Left ventricle myocardium inferior (tissue), 1 donor: ENCODE measurements at regions not wholly inside any gene's neighbourhood (a gene's known extent, or its start where the extent isn't known, plus 50 kb on each side); places are given as distances from the start of the nearest gene placed in this dataset.

Source experiments
- DNase-seq: peaks from one replicate; pipeline ENCODE4 v3.0.0-alpha.2; 2020
- H3K27ac ChIP-seq: fragments of 200-600 bp; replicated peaks from 2 replicates; pipeline ENCODE4 v1.8.0; 2021
- H3K27me3 ChIP-seq: fragments of 200-600 bp; 2 replicates; pipeline ENCODE4 v1.8.0; 2021; ENCODE audit warnings: low read depth
- H3K36me3 ChIP-seq: fragments of 200-600 bp; 2 replicates; pipeline ENCODE4 v1.8.0; 2021
- H3K4me1 ChIP-seq: fragments of 200-600 bp; 2 replicates; pipeline ENCODE4 v1.8.0; 2021
- H3K4me3 ChIP-seq: fragments of 200-600 bp; 2 replicates; pipeline ENCODE4 v1.8.0; 2021; ENCODE audit warnings: mild to moderate bottlenecking, moderate library complexity
- H3K9me3 ChIP-seq: fragments of 200-600 bp; replicated peaks from 2 replicates; pipeline ENCODE4 v1.8.0; 2021
- intact Hi-C: fragments of 100-400 bp; cut with micrococcal nuclease; formaldehyde crosslinking; loops from one replicate; pipeline ENCODE4 v1.11.0; 2022
- TF ChIP-seq, protein P1 (sequence below): fragments of 200-600 bp; IDR thresholded peaks from 2 replicates; pipeline ENCODE4 v1.8.0; 2021; ENCODE audit warnings: antibody characterized with exemption, mild to moderate bottlenecking, borderline replicate concordance
- donor health status: DM: no; HTN: yes; CAD: no; lungs with severe emphysema.

DNA sequence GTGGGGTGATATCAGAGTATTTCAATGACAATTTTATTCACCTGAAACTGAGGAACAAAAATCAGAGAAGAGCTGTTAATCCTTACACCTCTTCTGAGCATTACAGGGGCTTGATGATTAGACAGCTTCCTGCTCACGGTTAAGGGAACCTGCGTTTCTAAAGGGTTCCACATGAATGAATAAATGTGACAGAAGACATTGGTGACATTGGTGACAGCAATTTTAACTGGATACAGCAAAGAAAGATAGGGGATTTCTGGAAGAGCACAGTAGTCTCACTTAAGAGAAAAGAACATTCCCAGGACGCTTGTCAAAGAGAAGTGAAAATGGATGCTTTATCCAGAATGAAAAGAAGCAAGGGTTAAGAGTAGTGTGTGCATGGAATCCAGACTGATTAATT, 235.9 kb upstream of the CNTN3 start:
- intact Hi-C loops = no loop called here
- H3K9me3 ChIP-seq = no peaks in the 10 kb centered on the region
- TF ChIP-seq, protein P1, sequence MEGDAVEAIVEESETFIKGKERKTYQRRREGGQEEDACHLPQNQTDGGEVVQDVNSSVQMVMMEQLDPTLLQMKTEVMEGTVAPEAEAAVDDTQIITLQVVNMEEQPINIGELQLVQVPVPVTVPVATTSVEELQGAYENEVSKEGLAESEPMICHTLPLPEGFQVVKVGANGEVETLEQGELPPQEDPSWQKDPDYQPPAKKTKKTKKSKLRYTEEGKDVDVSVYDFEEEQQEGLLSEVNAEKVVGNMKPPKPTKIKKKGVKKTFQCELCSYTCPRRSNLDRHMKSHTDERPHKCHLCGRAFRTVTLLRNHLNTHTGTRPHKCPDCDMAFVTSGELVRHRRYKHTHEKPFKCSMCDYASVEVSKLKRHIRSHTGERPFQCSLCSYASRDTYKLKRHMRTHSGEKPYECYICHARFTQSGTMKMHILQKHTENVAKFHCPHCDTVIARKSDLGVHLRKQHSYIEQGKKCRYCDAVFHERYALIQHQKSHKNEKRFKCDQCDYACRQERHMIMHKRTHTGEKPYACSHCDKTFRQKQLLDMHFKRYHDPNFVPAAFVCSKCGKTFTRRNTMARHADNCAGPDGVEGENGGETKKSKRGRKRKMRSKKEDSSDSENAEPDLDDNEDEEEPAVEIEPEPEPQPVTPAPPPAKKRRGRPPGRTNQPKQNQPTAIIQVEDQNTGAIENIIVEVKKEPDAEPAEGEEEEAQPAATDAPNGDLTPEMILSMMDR = no peak
- no peaks in the 10 kb centered on the region for H3K27me3 ChIP-seq
- no peaks in the 10 kb centered on the region for H3K4me1 ChIP-seq
- H3K4me3 ChIP-seq = no peak overlapping the region
- DNase-seq = no peak
- H3K27ac ChIP-seq = no peak overlapping the region
- H3K36me3 ChIP-seq = no peaks in the 10 kb centered on the region

- intact Hi-C loops = no loop called here
- no peak for DNase-seq
- no peaks in the 10 kb centered on the region for H3K4me1 ChIP-seq
- TF ChIP-seq, protein P1 = no peak
- H3K9me3 ChIP-seq = no peaks in the 10 kb centered on the region
- H3K4me3 ChIP-seq = no peak overlapping the region
- H3K27ac ChIP-seq = no peak overlapping the region
- H3K27me3 ChIP-seq = no peaks in the 10 kb centered on the region
- no peaks in the 10 kb centered on the region for H3K36me3 ChIP-seq
Measured at GRCh38 chr3:74847093-74847492, 232.6 kb upstream of the CNTN3 start.

GRCh38 chr3:74845081-74845480, 230.6 kb upstream of the CNTN3 start:
- TF ChIP-seq, protein P1 = no peak
- DNase-seq = no peak
- intact Hi-C loops = no loop called here
- H3K27ac ChIP-seq = no peak overlapping the region
- H3K4me3 ChIP-seq = no peak overlapping the region
- H3K27me3 ChIP-seq = no peaks in the 10 kb centered on the region
- no peaks in the 10 kb centered on the region for H3K4me1 ChIP-seq
- H3K36me3 ChIP-seq = no peaks in the 10 kb centered on the region
- H3K9me3 ChIP-seq = no peaks in the 10 kb centered on the region

GRCh38 chr3:74844428-74844827, 230.0 kb upstream of the CNTN3 start:
- intact Hi-C loops = no loop called here
- TF ChIP-seq, protein P1 = no peak
- DNase-seq = no peak
- Histone ChIP-seq H3K4me1 (no peaks in the 10 kb centered on the region), H3K27ac (no peak overlapping the region), H3K36me3 (no peaks in the 10 kb centered on the region), H3K27me3 (no peaks in the 10 kb centered on the region), H3K4me3 (no peak overlapping the region), H3K9me3 (no peaks in the 10 kb centered on the region)

- no peaks in the 10 kb centered on the region for H3K27me3 ChIP-seq
- H3K36me3 ChIP-seq = no peaks in the 10 kb centered on the region
- TF ChIP-seq, protein P1 = no peak
- no peaks in the 10 kb centered on the region for H3K4me1 ChIP-seq
- DNase-seq = no peak
- no peaks in the 10 kb centered on the region for H3K9me3 ChIP-seq
- no peak overlapping the region for H3K27ac ChIP-seq
- intact Hi-C loops = no loop called here
- H3K4me3 ChIP-seq = no peak overlapping the region
Measured at GRCh38 chr3:74842649-74843048, 228.2 kb upstream of the CNTN3 start.

DNA sequence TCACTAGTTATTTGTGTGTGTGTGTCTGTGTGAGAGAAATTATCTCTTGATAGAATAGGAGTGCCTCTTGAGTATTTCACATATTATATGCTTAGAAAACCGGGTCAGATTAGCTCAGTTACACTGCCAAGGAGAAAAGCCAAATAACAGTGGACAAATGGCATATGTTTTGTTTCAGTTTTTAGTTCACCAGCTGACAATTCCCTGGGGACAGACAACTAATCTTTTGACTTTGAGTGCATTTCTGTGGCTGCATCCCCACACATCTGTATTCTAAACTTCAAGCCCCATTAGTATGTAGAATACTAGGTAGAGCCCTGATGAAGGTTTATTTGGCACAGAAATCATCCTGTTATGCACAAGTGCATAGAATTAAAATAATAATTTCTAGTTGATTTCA, 227.7 kb upstream of the CNTN3 start:
- H3K36me3 ChIP-seq = no peaks in the 10 kb centered on the region
- no peaks in the 10 kb centered on the region for H3K4me1 ChIP-seq
- no peaks in the 10 kb centered on the region for H3K27me3 ChIP-seq
- intact Hi-C loops = no loop called here
- DNase-seq = no peak
- no peak overlapping the region for H3K4me3 ChIP-seq
- TF ChIP-seq, protein P1 = no peak
- H3K9me3 ChIP-seq = no peaks in the 10 kb centered on the region
- H3K27ac ChIP-seq = no peak overlapping the region
